ENCODE measurements at regions not wholly inside any gene's neighbourhood (a gene's known extent, or its start where the extent isn't known, plus 50 kb on each side); places are given as distances from the start of the nearest gene placed in this dataset.

- no peak overlapping the region for H3K4me2 ChIP-seq (ENCODE audit: low read length)
- H3K27me3 ChIP-seq (ENCODE audit: insufficient read depth, low read depth, low read length): no peaks in the 10 kb centered on the region
- H3K27ac ChIP-seq (ENCODE audit: low read length): no peak overlapping the region
- TF ChIP-seq, protein P1, sequence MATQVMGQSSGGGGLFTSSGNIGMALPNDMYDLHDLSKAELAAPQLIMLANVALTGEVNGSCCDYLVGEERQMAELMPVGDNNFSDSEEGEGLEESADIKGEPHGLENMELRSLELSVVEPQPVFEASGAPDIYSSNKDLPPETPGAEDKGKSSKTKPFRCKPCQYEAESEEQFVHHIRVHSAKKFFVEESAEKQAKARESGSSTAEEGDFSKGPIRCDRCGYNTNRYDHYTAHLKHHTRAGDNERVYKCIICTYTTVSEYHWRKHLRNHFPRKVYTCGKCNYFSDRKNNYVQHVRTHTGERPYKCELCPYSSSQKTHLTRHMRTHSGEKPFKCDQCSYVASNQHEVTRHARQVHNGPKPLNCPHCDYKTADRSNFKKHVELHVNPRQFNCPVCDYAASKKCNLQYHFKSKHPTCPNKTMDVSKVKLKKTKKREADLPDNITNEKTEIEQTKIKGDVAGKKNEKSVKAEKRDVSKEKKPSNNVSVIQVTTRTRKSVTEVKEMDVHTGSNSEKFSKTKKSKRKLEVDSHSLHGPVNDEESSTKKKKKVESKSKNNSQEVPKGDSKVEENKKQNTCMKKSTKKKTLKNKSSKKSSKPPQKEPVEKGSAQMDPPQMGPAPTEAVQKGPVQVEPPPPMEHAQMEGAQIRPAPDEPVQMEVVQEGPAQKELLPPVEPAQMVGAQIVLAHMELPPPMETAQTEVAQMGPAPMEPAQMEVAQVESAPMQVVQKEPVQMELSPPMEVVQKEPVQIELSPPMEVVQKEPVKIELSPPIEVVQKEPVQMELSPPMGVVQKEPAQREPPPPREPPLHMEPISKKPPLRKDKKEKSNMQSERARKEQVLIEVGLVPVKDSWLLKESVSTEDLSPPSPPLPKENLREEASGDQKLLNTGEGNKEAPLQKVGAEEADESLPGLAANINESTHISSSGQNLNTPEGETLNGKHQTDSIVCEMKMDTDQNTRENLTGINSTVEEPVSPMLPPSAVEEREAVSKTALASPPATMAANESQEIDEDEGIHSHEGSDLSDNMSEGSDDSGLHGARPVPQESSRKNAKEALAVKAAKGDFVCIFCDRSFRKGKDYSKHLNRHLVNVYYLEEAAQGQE (IDR thresholded peaks at IDR 0.05; ENCODE audit: borderline replicate concordance): no peak
- TF ChIP-seq POLR2AphosphoS5 (IDR thresholded peaks at IDR 0.05) (no peak), EZH2 (IDR thresholded peaks at IDR 0.05; ENCODE audit: borderline replicate concordance, insufficient read depth, low read length, poor library complexity, severe bottlenecking) (no peak), CTCF (IDR thresholded peaks at IDR 0.05; ENCODE audit: poor library complexity, severe bottlenecking) (no peak), TAF1 (IDR thresholded peaks at IDR 0.05; ENCODE audit: low read depth) (no peak), RAD21 (conservative IDR thresholded peaks at IDR 0.05) (no peak), MXI1 (conservative IDR thresholded peaks at IDR 0.05; ENCODE audit: poor library complexity, severe bottlenecking) (no peak), SMC3 (conservative IDR thresholded peaks at IDR 0.05; ENCODE audit: poor library complexity) (no peak), EP300 (conservative IDR thresholded peaks at IDR 0.05; ENCODE audit: poor library complexity, severe bottlenecking) (no peak)
- no peaks in the 10 kb centered on the region for H3K36me3 ChIP-seq (ENCODE audit: insufficient read depth, low read length)
- no peaks in the 10 kb centered on the region for H3F3A ChIP-seq (ENCODE audit: insufficient read depth, low read length, poor library complexity, severe bottlenecking)
- H3K9ac ChIP-seq (ENCODE audit: low read length): no peak overlapping the region
- H3K9me2 ChIP-seq (ENCODE audit: insufficient read depth, low read length): no peaks in the 10 kb centered on the region
- H3K79me2 ChIP-seq (replicated peaks; ENCODE audit: insufficient read depth, low read length): no peaks in the 10 kb centered on the region
- H2AFZ ChIP-seq (ENCODE audit: low read depth, low read length): no peak overlapping the region
- H3K9me3 ChIP-seq (ENCODE audit: low read length): no peaks in the 10 kb centered on the region
- no peaks in the 10 kb centered on the region for H4K20me1 ChIP-seq (ENCODE audit: insufficient read depth)
- H3K4me3 ChIP-seq (ENCODE audit: low read length): no peak overlapping the region
Measured at GRCh38 chr10:121080281-121080891, 229.2 kb downstream of the WDR11 start.

- Histone ChIP-seq H2AFZ (ENCODE audit: low read depth, low read length) (no peak overlapping the region), H3K4me2 (ENCODE audit: low read length) (no peak overlapping the region), H4K20me1 (ENCODE audit: insufficient read depth) (no peaks in the 10 kb centered on the region), H3F3A (ENCODE audit: insufficient read depth, low read length, poor library complexity, severe bottlenecking) (no peaks in the 10 kb centered on the region), H3K9me2 (ENCODE audit: insufficient read depth, low read length) (no peaks in the 10 kb centered on the region), H3K4me3 (ENCODE audit: low read length) (no peak overlapping the region), H3K36me3 (ENCODE audit: insufficient read depth, low read length) (no peaks in the 10 kb centered on the region), H3K9me3 (ENCODE audit: low read length) (no peaks in the 10 kb centered on the region), H3K27me3 (ENCODE audit: insufficient read depth, low read depth, low read length) (no peaks in the 10 kb centered on the region), H3K27ac (ENCODE audit: low read length) (no peak overlapping the region), H3K79me2 (replicated peaks; ENCODE audit: insufficient read depth, low read length) (no peaks in the 10 kb centered on the region), H3K9ac (ENCODE audit: low read length) (no peak overlapping the region)
- TF ChIP-seq CTCF (IDR thresholded peaks at IDR 0.05; ENCODE audit: poor library complexity, severe bottlenecking) (no peak), SMC3 (conservative IDR thresholded peaks at IDR 0.05; ENCODE audit: poor library complexity) (no peak), RAD21 (conservative IDR thresholded peaks at IDR 0.05) (no peak), TAF1 (IDR thresholded peaks at IDR 0.05; ENCODE audit: low read depth) (no peak), POLR2AphosphoS5 (IDR thresholded peaks at IDR 0.05) (no peak), EZH2 (IDR thresholded peaks at IDR 0.05; ENCODE audit: borderline replicate concordance, insufficient read depth, low read length, poor library complexity, severe bottlenecking) (no peak), MXI1 (conservative IDR thresholded peaks at IDR 0.05; ENCODE audit: poor library complexity, severe bottlenecking) (no peak), EP300 (conservative IDR thresholded peaks at IDR 0.05; ENCODE audit: poor library complexity, severe bottlenecking) (no peak)
- TF ChIP-seq, protein P1 (IDR thresholded peaks at IDR 0.05; ENCODE audit: borderline replicate concordance): no peak
Measured at GRCh38 chr10:121081306-121081705, 230.1 kb downstream of the WDR11 start.
